ENCODE measurements at regions not wholly inside any gene's neighbourhood (a gene's known extent, or its start where the extent isn't known, plus 50 kb on each side); places are given as distances from the start of the nearest gene placed in this dataset.

DNA sequence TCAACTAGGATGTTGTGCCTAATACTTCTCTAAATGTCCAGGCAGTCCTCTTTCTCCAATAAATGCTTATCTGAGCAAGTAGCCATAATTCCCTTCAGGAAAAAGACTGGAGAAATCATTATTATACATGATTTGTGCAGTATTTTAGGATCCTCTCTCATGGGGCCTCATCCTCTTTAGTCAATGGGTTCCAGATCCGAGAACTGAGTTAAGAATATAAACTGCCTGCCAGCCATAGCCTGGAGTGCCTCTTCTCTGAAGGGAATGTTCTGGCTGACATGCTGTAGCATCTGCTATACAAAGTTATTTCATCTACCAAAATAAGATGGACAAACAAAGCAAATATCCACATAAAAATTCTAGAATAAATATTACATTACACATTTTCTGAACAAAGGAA is 334.0 kb upstream of the PRMT6 start:
- Histone ChIP-seq H3K4me3 (no peak overlapping the region), H3K27me3 (no peaks in the 10 kb centered on the region), H4K20me1 (ENCODE audit: insufficient read depth, poor library complexity, severe bottlenecking) (no peaks in the 10 kb centered on the region), H3K79me2 (no peaks in the 10 kb centered on the region), H3K27ac (no peak overlapping the region), H3K36me3 (replicated peaks; ENCODE audit: insufficient read depth, low read depth) (no peaks in the 10 kb centered on the region), H3K4me1 (ENCODE audit: insufficient read depth) (no peaks in the 10 kb centered on the region), H3K4me2 (no peak overlapping the region), H2AFZ (no peak overlapping the region), H3K9me3 (ENCODE audit: low read depth) (no peaks in the 10 kb centered on the region), H3K9me2 (replicated peaks; ENCODE audit: insufficient read depth) (no peaks in the 10 kb centered on the region)
- TF ChIP-seq EZH2phosphoT487 (IDR thresholded peaks at IDR 0.05; ENCODE audit: low read depth, severe bottlenecking, unreplicated experiment) (no peak), EZH2 (IDR thresholded peaks at IDR 0.05; ENCODE audit: borderline replicate concordance) (no peak), CTCF (IDR thresholded peaks at IDR 0.05; ENCODE audit: poor library complexity) (no peak)
- WGBS (ENCODE audit: low lambda C conversion rate, missing lambda C conversion rate) = 0% methylated on average over 1 of the region's 1 CpG
- no peak for DNase-seq (ENCODE audit: low spot score)

- H3K9me2 ChIP-seq (replicated peaks; ENCODE audit: insufficient read depth) = no peaks in the 10 kb centered on the region
- H2AFZ ChIP-seq = no peak overlapping the region
- H3K9me3 ChIP-seq (ENCODE audit: low read depth) = no peaks in the 10 kb centered on the region
- no peak overlapping the region for H3K27ac ChIP-seq
- H3K4me3 ChIP-seq = no peak overlapping the region
- no peaks in the 10 kb centered on the region for H4K20me1 ChIP-seq (ENCODE audit: insufficient read depth, poor library complexity, severe bottlenecking)
- no peaks in the 10 kb centered on the region for H3K4me1 ChIP-seq (ENCODE audit: insufficient read depth)
- no peaks in the 10 kb centered on the region for H3K36me3 ChIP-seq (replicated peaks; ENCODE audit: insufficient read depth, low read depth)
- H3K27me3 ChIP-seq = no peaks in the 10 kb centered on the region
- TF ChIP-seq EZH2phosphoT487 (IDR thresholded peaks at IDR 0.05; ENCODE audit: low read depth, severe bottlenecking, unreplicated experiment) = no peak
- TF ChIP-seq EZH2 (IDR thresholded peaks at IDR 0.05; ENCODE audit: borderline replicate concordance) = no peak
- no peak for TF ChIP-seq CTCF (IDR thresholded peaks at IDR 0.05; ENCODE audit: poor library complexity)
- no peak overlapping the region for H3K4me2 ChIP-seq
- no peak for DNase-seq (ENCODE audit: low spot score)
- WGBS (ENCODE audit: low lambda C conversion rate, missing lambda C conversion rate) = 56% methylated on average over 3 of the region's 3 CpGs
- no peaks in the 10 kb centered on the region for H3K79me2 ChIP-seq
Observed at GRCh38 chr1:106727171-106727570, 329.3 kb upstream of the PRMT6 start.

GRCh38 chr1:106746448-106747085 is 309.9 kb upstream of the PRMT6 start:
- H3K4me3 ChIP-seq = no peak overlapping the region
- no peaks in the 10 kb centered on the region for H3K9me2 ChIP-seq (replicated peaks; ENCODE audit: insufficient read depth)
- no peaks in the 10 kb centered on the region for H3K9me3 ChIP-seq (ENCODE audit: low read depth)
- no peaks in the 10 kb centered on the region for H3K4me1 ChIP-seq (ENCODE audit: insufficient read depth)
- H3K27ac ChIP-seq = no peak overlapping the region
- no peaks in the 10 kb centered on the region for H4K20me1 ChIP-seq (ENCODE audit: insufficient read depth, poor library complexity, severe bottlenecking)
- no peak overlapping the region for H2AFZ ChIP-seq
- no peaks in the 10 kb centered on the region for H3K79me2 ChIP-seq
- H3K4me2 ChIP-seq = no peak overlapping the region
- H3K27me3 ChIP-seq = no peaks in the 10 kb centered on the region
- TF ChIP-seq EZH2phosphoT487 (IDR thresholded peaks at IDR 0.05; ENCODE audit: low read depth, severe bottlenecking, unreplicated experiment) (no peak), CTCF (IDR thresholded peaks at IDR 0.05; ENCODE audit: poor library complexity) (no peak), EZH2 (IDR thresholded peaks at IDR 0.05; ENCODE audit: borderline replicate concordance) (no peak)
- no peaks in the 10 kb centered on the region for H3K36me3 ChIP-seq (replicated peaks; ENCODE audit: insufficient read depth, low read depth)
- DNase-seq (ENCODE audit: low spot score) = no peak
- WGBS (ENCODE audit: low lambda C conversion rate, missing lambda C conversion rate) = 16% methylated on average over 2 of the region's 2 CpGs
